ENCODE measurements at regions not wholly inside any gene's neighbourhood (a gene's known extent, or its start where the extent isn't known, plus 50 kb on each side); places are given as distances from the start of the nearest gene placed in this dataset.

DNA sequence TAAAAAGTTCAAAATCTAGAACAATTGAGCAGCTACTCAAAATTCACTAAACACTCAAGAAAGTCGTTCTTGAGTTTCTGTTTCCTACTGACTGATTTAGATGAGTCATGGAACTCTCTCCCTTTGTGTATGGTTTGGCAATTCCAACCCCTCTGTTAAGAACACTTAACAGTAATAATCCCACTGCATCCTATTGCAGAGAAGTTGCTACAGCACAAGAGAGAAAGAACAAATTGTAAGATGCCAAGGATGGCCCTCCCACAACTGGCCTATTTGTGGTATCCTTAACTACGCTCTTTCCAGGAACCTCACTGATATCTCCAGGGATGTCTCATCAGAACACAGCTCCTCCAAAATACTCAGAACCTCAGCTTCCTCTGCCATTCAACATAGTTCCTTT lies 701.8 kb upstream of the TENM3 start:
- Histone ChIP-seq H3K36me3 (no peaks in the 10 kb centered on the region), H3K27ac (no peak overlapping the region), H3K27me3 (ENCODE audit: insufficient read depth, low read depth, severe bottlenecking) (peaks cover 6% of the 10 kb centered on the region), H3K4me3 (ENCODE audit: low read depth, low read length) (no peak overlapping the region), H3K9me3 (ENCODE audit: severe bottlenecking) (no peaks in the 10 kb centered on the region)
- no peak for DNase-seq
- TF ChIP-seq, protein P1, sequence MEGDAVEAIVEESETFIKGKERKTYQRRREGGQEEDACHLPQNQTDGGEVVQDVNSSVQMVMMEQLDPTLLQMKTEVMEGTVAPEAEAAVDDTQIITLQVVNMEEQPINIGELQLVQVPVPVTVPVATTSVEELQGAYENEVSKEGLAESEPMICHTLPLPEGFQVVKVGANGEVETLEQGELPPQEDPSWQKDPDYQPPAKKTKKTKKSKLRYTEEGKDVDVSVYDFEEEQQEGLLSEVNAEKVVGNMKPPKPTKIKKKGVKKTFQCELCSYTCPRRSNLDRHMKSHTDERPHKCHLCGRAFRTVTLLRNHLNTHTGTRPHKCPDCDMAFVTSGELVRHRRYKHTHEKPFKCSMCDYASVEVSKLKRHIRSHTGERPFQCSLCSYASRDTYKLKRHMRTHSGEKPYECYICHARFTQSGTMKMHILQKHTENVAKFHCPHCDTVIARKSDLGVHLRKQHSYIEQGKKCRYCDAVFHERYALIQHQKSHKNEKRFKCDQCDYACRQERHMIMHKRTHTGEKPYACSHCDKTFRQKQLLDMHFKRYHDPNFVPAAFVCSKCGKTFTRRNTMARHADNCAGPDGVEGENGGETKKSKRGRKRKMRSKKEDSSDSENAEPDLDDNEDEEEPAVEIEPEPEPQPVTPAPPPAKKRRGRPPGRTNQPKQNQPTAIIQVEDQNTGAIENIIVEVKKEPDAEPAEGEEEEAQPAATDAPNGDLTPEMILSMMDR (IDR thresholded peaks at IDR 0.05; ENCODE audit: low read depth, low read length), result no peak

DNA sequence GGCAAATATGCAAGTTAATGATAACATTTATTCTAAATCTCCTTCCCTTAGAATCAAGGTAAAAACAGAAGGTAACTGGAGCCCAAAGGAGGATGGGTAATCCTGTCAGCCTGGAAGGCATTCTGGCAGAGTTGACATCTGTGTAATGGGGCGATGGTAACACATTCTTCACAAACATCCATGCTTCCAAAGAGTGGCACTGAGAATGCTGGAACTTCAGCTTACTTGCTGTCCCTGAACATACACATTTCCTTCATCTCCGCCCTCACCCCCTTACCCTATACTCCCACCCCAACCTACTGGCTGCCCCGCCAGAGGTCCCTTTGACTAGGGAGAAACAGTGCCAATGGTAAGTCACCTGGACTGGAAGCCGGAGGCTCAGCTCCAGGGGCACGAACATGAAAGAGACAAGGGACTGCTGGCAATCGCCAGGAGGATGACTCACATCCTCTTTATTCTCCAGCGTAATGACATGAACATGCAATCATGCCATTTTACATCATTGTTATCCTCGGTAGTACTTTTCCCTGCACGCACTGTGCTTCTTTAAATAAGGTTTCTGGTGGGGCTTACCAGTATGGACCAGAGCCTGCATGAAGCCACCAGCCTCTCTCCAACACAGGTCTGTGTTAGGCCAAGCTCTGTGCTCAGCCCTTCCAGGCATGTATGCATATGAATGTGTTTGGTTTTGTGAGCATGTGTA lies 694.2 kb upstream of the TENM3 start:
- H3K9me3 ChIP-seq (ENCODE audit: severe bottlenecking), result no peaks in the 10 kb centered on the region
- no peak for DNase-seq
- H3K27me3 ChIP-seq (ENCODE audit: insufficient read depth, low read depth, severe bottlenecking), result peaks cover 13% of the 10 kb centered on the region
- no peaks in the 10 kb centered on the region for H3K36me3 ChIP-seq
- H3K27ac ChIP-seq, result no peak overlapping the region
- TF ChIP-seq, protein P1 (IDR thresholded peaks at IDR 0.05; ENCODE audit: low read depth, low read length), result no peak
- H3K4me3 ChIP-seq (ENCODE audit: low read depth, low read length), result no peak overlapping the region

DNA sequence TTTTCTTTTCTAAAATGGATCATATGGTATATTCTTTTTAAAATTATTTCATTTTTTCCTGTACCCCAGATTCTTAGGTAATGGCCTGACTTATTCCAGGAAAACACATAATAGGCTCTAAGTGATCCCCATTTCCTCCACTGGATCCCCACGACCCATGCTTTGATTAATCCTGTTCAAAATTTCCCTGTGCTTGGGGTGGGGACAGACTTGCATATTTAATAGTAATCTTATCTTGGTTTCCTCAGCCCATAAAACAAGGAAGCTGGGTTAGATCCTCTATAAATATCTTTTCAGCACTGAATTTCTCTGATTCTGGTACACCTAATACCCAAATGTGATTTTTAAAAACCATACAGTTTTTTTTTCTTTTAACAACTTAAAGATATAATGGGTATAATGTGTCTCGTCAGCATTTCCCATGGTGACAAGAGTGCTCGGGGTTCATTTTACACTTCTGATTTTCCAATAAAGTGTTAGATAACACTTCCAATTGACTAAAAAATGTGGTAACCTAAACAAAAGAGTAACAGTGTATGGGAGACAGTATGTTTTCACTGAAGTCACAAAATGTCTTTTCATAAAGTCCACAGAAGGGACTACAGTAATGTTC lies 693.5 kb upstream of the TENM3 start:
- no peaks in the 10 kb centered on the region for H3K9me3 ChIP-seq (ENCODE audit: severe bottlenecking)
- TF ChIP-seq, protein P1 (IDR thresholded peaks at IDR 0.05; ENCODE audit: low read depth, low read length), result no peak
- H3K36me3 ChIP-seq, result no peaks in the 10 kb centered on the region
- DNase-seq, result no peak
- H3K4me3 ChIP-seq (ENCODE audit: low read depth, low read length), result no peak overlapping the region
- no peak overlapping the region for H3K27ac ChIP-seq
- peaks cover 14% of the 10 kb centered on the region for H3K27me3 ChIP-seq (ENCODE audit: insufficient read depth, low read depth, severe bottlenecking)

DNA sequence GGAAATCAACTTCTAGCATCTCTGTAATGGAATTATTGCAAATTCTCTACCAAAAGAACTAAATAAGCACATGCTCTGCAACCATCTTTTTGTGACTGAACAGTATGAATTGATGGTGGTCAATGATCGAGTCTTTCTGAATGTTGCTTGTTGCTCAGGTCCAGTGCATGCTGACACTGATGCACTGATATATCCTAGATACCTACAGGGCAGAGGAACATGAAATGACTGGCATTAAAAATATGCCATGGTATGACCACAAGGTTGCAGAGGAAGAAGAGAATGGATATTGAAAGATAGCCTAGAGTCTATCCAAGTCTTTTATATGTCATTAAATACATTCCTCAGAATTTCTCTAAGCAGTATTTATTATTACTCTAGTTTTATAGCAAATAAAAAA lies 692.8 kb upstream of the TENM3 start:
- Histone ChIP-seq H3K27ac (no peak overlapping the region), H3K27me3 (ENCODE audit: insufficient read depth, low read depth, severe bottlenecking) (peaks cover 19% of the 10 kb centered on the region), H3K4me3 (ENCODE audit: low read depth, low read length) (no peak overlapping the region), H3K9me3 (ENCODE audit: severe bottlenecking) (no peaks in the 10 kb centered on the region), H3K36me3 (no peaks in the 10 kb centered on the region)
- DNase-seq, result no peak
- TF ChIP-seq, protein P1 (IDR thresholded peaks at IDR 0.05; ENCODE audit: low read depth, low read length), result no peak

DNA sequence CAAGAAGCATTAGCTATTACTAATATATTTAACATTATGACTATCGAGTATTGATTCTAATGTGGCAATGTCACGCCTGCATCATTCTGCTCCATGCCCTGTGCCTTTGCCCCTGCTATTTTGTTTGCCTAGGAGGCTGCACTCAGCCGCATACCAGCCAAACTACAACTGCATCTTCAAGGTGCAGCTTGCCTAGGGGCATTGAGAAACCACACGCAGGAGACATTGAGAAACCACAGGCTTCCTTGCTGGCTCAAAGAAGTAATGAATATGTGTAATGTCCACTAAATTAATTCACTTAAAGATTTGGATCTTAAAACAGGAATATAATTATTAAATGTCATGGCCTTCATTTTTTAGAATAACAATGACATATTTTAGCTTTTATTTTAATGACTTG lies 683.6 kb upstream of the TENM3 start:
- no peak for DNase-seq
- TF ChIP-seq, protein P1 (IDR thresholded peaks at IDR 0.05; ENCODE audit: low read depth, low read length), result no peak
- Histone ChIP-seq H3K4me3 (ENCODE audit: low read depth, low read length) (no peak overlapping the region), H3K27me3 (ENCODE audit: insufficient read depth, low read depth, severe bottlenecking) (peaks cover 13% of the 10 kb centered on the region), H3K27ac (no peak overlapping the region), H3K36me3 (no peaks in the 10 kb centered on the region), H3K9me3 (ENCODE audit: severe bottlenecking) (no peaks in the 10 kb centered on the region)
